GM23338 (cell line): ENCODE measurements at regions not wholly inside any gene's neighbourhood (a gene's known extent, or its start where the extent isn't known, plus 50 kb on each side); places are given as distances from the start of the nearest gene placed in this dataset.

Experiments used
- ATAC-seq: fragments of 200-7000 bp; cut with Tn5 transposase; 3 replicates; pipeline ENCODE4 v1.9.1; 2020
- DNase-seq: peaks from one replicate; pipeline ENCODE4 v3.0.0-alpha.2; 2015; ENCODE audit warnings: low spot score
- H2AFZ ChIP-seq: fragments of 200-600 bp; sonication (generic); 2 replicates; pipeline ENCODE4 v1.8.0; 2016; ENCODE audit warnings: antibody characterized with exemption, mild to moderate bottlenecking, moderate library complexity
- H3F3A ChIP-seq: fragments of 200-600 bp; sonication (generic); replicated peaks from 2 replicates; pipeline ENCODE4 v1.8.0; 2017; ENCODE audit warnings: antibody characterized with exemption, mixed run types, low read depth
- H3K27ac ChIP-seq: fragments of 200-600 bp; sonication (generic); 2 replicates; pipeline ENCODE4 v1.6.1; 2016; ENCODE audit warnings: low read depth
- H3K27me3 ChIP-seq: fragments of 200-600 bp; sonication (generic); 2 replicates; pipeline ENCODE4 v1.8.0; 2016; ENCODE audit warnings: mild to moderate bottlenecking, mixed run types, moderate library complexity; ENCODE audit not compliant: insufficient read depth
- H3K36me3 ChIP-seq: fragments of 200-600 bp; sonication (generic); 2 replicates; pipeline ENCODE4 v1.8.0; 2016; ENCODE audit warnings: mild to moderate bottlenecking; ENCODE audit not compliant: insufficient read depth
- H3K4me1 ChIP-seq: fragments of 200-600 bp; sonication (generic); 2 replicates; pipeline ENCODE4 v1.8.0; 2016; ENCODE audit warnings: mild to moderate bottlenecking, moderate library complexity; ENCODE audit not compliant: insufficient read depth
- H3K4me2 ChIP-seq: fragments of 200-600 bp; sonication (generic); 2 replicates; pipeline ENCODE4 v1.7.1; 2017; ENCODE audit warnings: mixed run types
- H3K4me3 ChIP-seq: fragments of 200-600 bp; sonication (generic); 2 replicates; pipeline ENCODE4 v1.6.1; 2016; ENCODE audit warnings: mixed run types
- H3K79me2 ChIP-seq: fragments of 200-600 bp; sonication (generic); replicated peaks from 2 replicates; pipeline ENCODE4 v1.8.0; 2017; ENCODE audit warnings: mild to moderate bottlenecking; ENCODE audit not compliant: insufficient read depth
- H3K9me2 ChIP-seq: fragments of 200-600 bp; sonication (generic); 2 replicates; pipeline ENCODE4 v1.8.0; 2017; ENCODE audit not compliant: insufficient read depth
- H4K20me1 ChIP-seq: fragments of 200-600 bp; sonication (generic); replicated peaks from 2 replicates; pipeline ENCODE4 v1.8.0; 2017; ENCODE audit warnings: mild to moderate bottlenecking; ENCODE audit not compliant: insufficient read depth
- H3K27ac Mint-ChIP-seq: 2 replicates; pipeline ENCODE4 v1.8.0; 2020; ENCODE audit warnings: inconsistent platforms, mild to moderate bottlenecking, moderate library complexity, mixed read lengths
- H3K27me3 Mint-ChIP-seq: 3 replicates; pipeline ENCODE4 v1.8.0; 2022; ENCODE audit warnings: low read depth, mild to moderate bottlenecking, moderate library complexity, mixed read lengths, inconsistent platforms; ENCODE audit not compliant: insufficient read depth, poor library complexity
- H3K36me3 Mint-ChIP-seq: 3 replicates; pipeline ENCODE4 v1.8.0; 2021; ENCODE audit warnings: low read depth, mild to moderate bottlenecking, inconsistent platforms, moderate library complexity, mixed read lengths
- H3K4me1 Mint-ChIP-seq: 3 replicates; pipeline ENCODE4 v1.8.0; 2020; ENCODE audit warnings: mild to moderate bottlenecking, inconsistent platforms, mixed read lengths
- H3K4me3 Mint-ChIP-seq: 3 replicates; pipeline ENCODE4 v1.8.0; 2021; ENCODE audit warnings: moderate library complexity, mild to moderate bottlenecking, inconsistent platforms, mixed read lengths
- H3K9me3 Mint-ChIP-seq: 3 replicates; pipeline ENCODE4 v1.8.0; 2020; ENCODE audit warnings: moderate library complexity, mild to moderate bottlenecking, inconsistent platforms, mixed read lengths
- CREB1 ChIP-seq: fragments of 250-450 bp; sonication (Bioruptor Pico); IDR thresholded peaks from 2 replicates; pipeline ENCODE4 v1.5.0; 2020; ENCODE audit warnings: low read depth, mild to moderate bottlenecking, moderate library complexity
- CTCF ChIP-seq, 2 experiments: fragments of 200-600 bp in 1 of 2; sonication (generic) in 1 of 2; conservative IDR thresholded peaks; 2 replicates each; pipeline versions ENCODE4 v1.5.1 to v1.6.1; 2016 to 2017; ENCODE audit warnings: antibody characterized with exemption in 2 of 2, low read depth in 2 of 2, mild to moderate bottlenecking in 2 of 2, moderate library complexity in 1 of 2
- ETS1 ChIP-seq: IDR thresholded peaks from 2 replicates; pipeline ENCODE4 v1.6.1; 2016; ENCODE audit warnings: antibody characterized with exemption
- EZH2 ChIP-seq: fragments of 200-600 bp; sonication (generic); IDR thresholded peaks from one replicate; pipeline ENCODE4 v1.8.0; 2017; ENCODE audit warnings: antibody characterized with exemption, mild to moderate bottlenecking, low read depth; ENCODE audit not compliant: unreplicated experiment
- EZH2phosphoT487 ChIP-seq: fragments of 200-600 bp; sonication (generic); IDR thresholded peaks from one replicate; pipeline ENCODE4 v1.8.1; 2018; ENCODE audit warnings: antibody characterized with exemption; ENCODE audit not compliant: unreplicated experiment
- JUNB ChIP-seq: IDR thresholded peaks from one replicate; pipeline ENCODE4 v1.6.1; 2016; ENCODE audit warnings: antibody characterized with exemption; ENCODE audit not compliant: unreplicated experiment
- NANOG ChIP-seq: IDR thresholded peaks from 2 replicates; pipeline ENCODE4 v1.6.1; 2016; ENCODE audit warnings: antibody characterized with exemption, borderline replicate concordance
- POLR2AphosphoS5 ChIP-seq: IDR thresholded peaks from 2 replicates; pipeline ENCODE4 v1.6.1; 2016; ENCODE audit warnings: antibody characterized with exemption, low read depth
- REST ChIP-seq: IDR thresholded peaks from one replicate; pipeline ENCODE4 v1.6.1; 2018; ENCODE audit warnings: antibody characterized with exemption; ENCODE audit not compliant: unreplicated experiment
- STAT1 ChIP-seq: IDR thresholded peaks from one replicate; pipeline ENCODE4 v1.6.1; 2016; ENCODE audit warnings: antibody characterized with exemption; ENCODE audit not compliant: unreplicated experiment
- ZNF114 ChIP-seq: fragments of 250-450 bp; sonication (Bioruptor Pico); IDR thresholded peaks from 2 replicates; pipeline ENCODE4 v1.5.0; 2020; ENCODE audit warnings: mild to moderate bottlenecking, moderate library complexity

- TF ChIP-seq CTCF (conservative IDR thresholded peaks at IDR 0.05; ENCODE audit: low read depth in 2 of 2): no peak
Measured at GRCh38 chr20:60252866-60253265, 294.6 kb downstream of the CDH26 start (continued).

- no peaks in the 10 kb centered on the region for H4K20me1 ChIP-seq
- no peak for ATAC-seq
- no peaks in the 10 kb centered on the region for H3F3A ChIP-seq
- H3K4me1 Mint-ChIP-seq: peaks cover 12% of the 10 kb centered on the region; the same call in 2 of the 3 replicates
- H3K36me3 ChIP-seq: no peaks in the 10 kb centered on the region
- no peak overlapping the region for H3K4me3 Mint-ChIP-seq
- no peaks in the 10 kb centered on the region for H3K79me2 ChIP-seq
- H3K27me3 Mint-ChIP-seq: peaks cover 17% of the 10 kb centered on the region
- H3K27ac ChIP-seq: no peak overlapping the region
- H3K27ac Mint-ChIP-seq: no peak overlapping the region
- H3K4me3 ChIP-seq: no peak overlapping the region
- no peaks in the 10 kb centered on the region for H3K9me2 ChIP-seq
- no peak overlapping the region for H3K4me2 ChIP-seq
- DNase-seq: no peak
- no peak overlapping the region for H2AFZ ChIP-seq
- no peaks in the 10 kb centered on the region for H3K27me3 ChIP-seq
- H3K9me3 Mint-ChIP-seq: peaks cover 2% of the 10 kb centered on the region; the same call in 2 of the 3 replicates
- H3K36me3 Mint-ChIP-seq: no peaks in the 10 kb centered on the region
- no peaks in the 10 kb centered on the region for H3K4me1 ChIP-seq
- TF ChIP-seq REST (no peak), CREB1 (no peak), EZH2 (no peak), CTCF (conservative IDR thresholded peaks at IDR 0.05; ENCODE audit: low read depth in 2 of 2) (no peak), ZNF114 (CRISPR knock-in tag) (no peak), POLR2AphosphoS5 (no peak), NANOG (no peak), STAT1 (no peak), EZH2phosphoT487 (no peak), JUNB (no peak), ETS1 (no peak)
Measured at GRCh38 chr20:60253471-60253870, 295.2 kb downstream of the CDH26 start.
